Neural progenitor cell (in vitro differentiated cells): ENCODE measurements at regions not wholly inside any gene's neighbourhood (a gene's known extent, or its start where the extent isn't known, plus 50 kb on each side); places are given as distances from the start of the nearest gene placed in this dataset.

Source experiments
- DNase-seq: peaks from one replicate; pipeline ENCODE4 v3.0.0-alpha.2; 2016; ENCODE audit warnings: low spot score
- H2AFZ ChIP-seq: fragments of 200-600 bp; sonication (generic); replicated peaks from 2 replicates; pipeline ENCODE4 v1.6.1; 2016; ENCODE audit warnings: antibody characterized with exemption
- H3F3A ChIP-seq: fragments of 200-600 bp; sonication (generic); 2 replicates; pipeline ENCODE4 v1.6.1; 2016; ENCODE audit warnings: antibody characterized with exemption, low read depth
- H3K27ac ChIP-seq: fragments of 200-600 bp; sonication (generic); 2 replicates; pipeline ENCODE4 v1.5.1; 2016; ENCODE audit warnings: mild to moderate bottlenecking
- H3K27me3 ChIP-seq: fragments of 200-600 bp; sonication (generic); 2 replicates; pipeline ENCODE4 v1.6.1; 2016; ENCODE audit warnings: mild to moderate bottlenecking, moderate library complexity
- H3K36me3 ChIP-seq: fragments of 200-600 bp; sonication (generic); 2 replicates; pipeline ENCODE4 v1.5.1; 2016
- H3K4me1 ChIP-seq: fragments of 200-600 bp; sonication (generic); 2 replicates; pipeline ENCODE4 v1.6.1; 2016; ENCODE audit warnings: mixed run types
- H3K4me2 ChIP-seq: fragments of 200-600 bp; sonication (generic); 2 replicates; pipeline ENCODE4 v1.6.1; 2016
- H3K4me3 ChIP-seq: fragments of 200-600 bp; sonication (generic); 2 replicates; pipeline ENCODE4 v1.5.1; 2016
- H3K79me2 ChIP-seq: fragments of 200-600 bp; sonication (generic); 2 replicates; pipeline ENCODE4 v1.6.1; 2016; ENCODE audit warnings: low read depth
- H3K9ac ChIP-seq: fragments of 200-600 bp; sonication (generic); 2 replicates; pipeline ENCODE4 v1.6.1; 2016
- H3K9me3 ChIP-seq: fragments of 200-600 bp; sonication (generic); 2 replicates; pipeline ENCODE4 v1.5.1; 2016; ENCODE audit warnings: low read depth
- H4K20me1 ChIP-seq: fragments of 200-600 bp; sonication (generic); 2 replicates; pipeline ENCODE4 v1.6.1; 2016; ENCODE audit warnings: low read depth
- H3K27ac Mint-ChIP-seq: 3 replicates; pipeline ENCODE4 v1.8.0; 2021; ENCODE audit warnings: mixed read lengths
- H3K27me3 Mint-ChIP-seq: 2 replicates; pipeline ENCODE4 v1.8.0; 2022; ENCODE audit warnings: low read depth, mild to moderate bottlenecking, inconsistent platforms, moderate library complexity, mixed read lengths; ENCODE audit not compliant: insufficient read depth
- H3K36me3 Mint-ChIP-seq: 3 replicates; pipeline ENCODE4 v1.8.0; 2021; ENCODE audit warnings: mixed read lengths
- H3K4me1 Mint-ChIP-seq: 3 replicates; pipeline ENCODE4 v1.8.0; 2021; ENCODE audit warnings: mixed read lengths
- H3K4me3 Mint-ChIP-seq: 3 replicates; pipeline ENCODE4 v1.8.0; 2021; ENCODE audit warnings: mild to moderate bottlenecking, moderate library complexity, mixed read lengths
- H3K9me3 Mint-ChIP-seq: 3 replicates; pipeline ENCODE4 v1.8.0; 2020; ENCODE audit warnings: mixed read lengths
- EZH2 ChIP-seq: fragments of 200-600 bp; sonication (generic); IDR thresholded peaks from 2 replicates; pipeline ENCODE4 v1.6.1; 2017; ENCODE audit warnings: antibody characterized with exemption, mild to moderate bottlenecking, moderate library complexity
- EZH2phosphoT487 ChIP-seq: fragments of 200-600 bp; sonication (generic); IDR thresholded peaks from 2 replicates; pipeline ENCODE4 v1.6.1; 2017; ENCODE audit warnings: antibody characterized with exemption
- TF ChIP-seq, protein P1 (sequence below): fragments of 200-600 bp; sonication (generic); IDR thresholded peaks from 2 replicates; pipeline ENCODE4 v1.5.1; 2017; ENCODE audit warnings: antibody characterized with exemption, mild to moderate bottlenecking

DNA sequence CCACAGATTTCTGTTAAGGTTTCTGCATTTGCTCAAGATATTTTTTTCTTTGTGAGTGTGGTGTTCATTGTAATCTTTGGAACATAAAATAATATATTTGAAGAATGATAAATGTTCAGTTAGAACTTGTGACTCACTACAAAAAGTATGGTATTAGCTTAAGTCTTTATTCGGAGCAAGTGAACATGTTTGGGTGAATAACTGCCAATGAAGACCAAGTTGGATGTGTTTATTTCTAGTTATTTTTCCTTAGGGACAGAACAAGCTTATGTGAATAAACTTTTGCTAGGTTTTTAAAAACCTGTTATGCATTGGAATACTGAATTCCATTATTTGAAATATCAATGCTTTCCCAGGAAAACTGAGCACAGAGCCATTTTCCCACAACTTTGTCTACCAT lies 418.6 kb downstream of the SLCO4C1 start:
- H3K27ac Mint-ChIP-seq = no peak overlapping the region
- TF ChIP-seq, protein P1, sequence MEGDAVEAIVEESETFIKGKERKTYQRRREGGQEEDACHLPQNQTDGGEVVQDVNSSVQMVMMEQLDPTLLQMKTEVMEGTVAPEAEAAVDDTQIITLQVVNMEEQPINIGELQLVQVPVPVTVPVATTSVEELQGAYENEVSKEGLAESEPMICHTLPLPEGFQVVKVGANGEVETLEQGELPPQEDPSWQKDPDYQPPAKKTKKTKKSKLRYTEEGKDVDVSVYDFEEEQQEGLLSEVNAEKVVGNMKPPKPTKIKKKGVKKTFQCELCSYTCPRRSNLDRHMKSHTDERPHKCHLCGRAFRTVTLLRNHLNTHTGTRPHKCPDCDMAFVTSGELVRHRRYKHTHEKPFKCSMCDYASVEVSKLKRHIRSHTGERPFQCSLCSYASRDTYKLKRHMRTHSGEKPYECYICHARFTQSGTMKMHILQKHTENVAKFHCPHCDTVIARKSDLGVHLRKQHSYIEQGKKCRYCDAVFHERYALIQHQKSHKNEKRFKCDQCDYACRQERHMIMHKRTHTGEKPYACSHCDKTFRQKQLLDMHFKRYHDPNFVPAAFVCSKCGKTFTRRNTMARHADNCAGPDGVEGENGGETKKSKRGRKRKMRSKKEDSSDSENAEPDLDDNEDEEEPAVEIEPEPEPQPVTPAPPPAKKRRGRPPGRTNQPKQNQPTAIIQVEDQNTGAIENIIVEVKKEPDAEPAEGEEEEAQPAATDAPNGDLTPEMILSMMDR = no peak
- no peak for TF ChIP-seq EZH2phosphoT487
- peaks cover 9% of the 10 kb centered on the region for H3K4me1 Mint-ChIP-seq
- H3K4me1 ChIP-seq = no peaks in the 10 kb centered on the region
- no peak overlapping the region for H2AFZ ChIP-seq
- no peaks in the 10 kb centered on the region for H3K79me2 ChIP-seq
- H4K20me1 ChIP-seq = no peaks in the 10 kb centered on the region
- no peaks in the 10 kb centered on the region for H3K9me3 Mint-ChIP-seq
- H3K9me3 ChIP-seq = no peaks in the 10 kb centered on the region
- H3K36me3 Mint-ChIP-seq = no peaks in the 10 kb centered on the region
- H3K27me3 ChIP-seq = no peaks in the 10 kb centered on the region
- no peak overlapping the region for H3K27ac ChIP-seq
- no peak overlapping the region for H3K4me3 ChIP-seq
- no peaks in the 10 kb centered on the region for H3F3A ChIP-seq
- DNase-seq = no peak
- no peak overlapping the region for H3K4me3 Mint-ChIP-seq
- H3K27me3 Mint-ChIP-seq = no peaks in the 10 kb centered on the region
- no peaks in the 10 kb centered on the region for H3K36me3 ChIP-seq
- no peak overlapping the region for H3K4me2 ChIP-seq
- no peak overlapping the region for H3K9ac ChIP-seq

DNA sequence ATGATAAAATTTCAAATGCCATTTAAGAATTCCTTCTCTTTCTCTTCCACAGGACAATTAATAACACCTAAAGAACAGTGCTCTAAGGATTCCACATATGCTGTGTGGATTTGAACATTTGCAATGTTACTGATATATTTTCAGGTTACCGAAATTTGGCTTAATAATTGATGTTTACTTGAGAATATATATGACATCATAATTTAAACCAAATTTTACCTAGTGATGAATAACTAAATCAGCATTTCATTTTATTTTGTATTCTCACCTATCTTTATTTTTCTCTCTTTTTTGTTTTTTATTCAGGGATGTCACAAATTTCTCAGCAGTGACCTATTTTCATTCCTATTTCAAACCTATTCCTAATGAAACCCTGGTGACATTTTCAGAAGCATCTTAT lies 429.6 kb downstream of the SLCO4C1 start:
- no peak for DNase-seq

DNA sequence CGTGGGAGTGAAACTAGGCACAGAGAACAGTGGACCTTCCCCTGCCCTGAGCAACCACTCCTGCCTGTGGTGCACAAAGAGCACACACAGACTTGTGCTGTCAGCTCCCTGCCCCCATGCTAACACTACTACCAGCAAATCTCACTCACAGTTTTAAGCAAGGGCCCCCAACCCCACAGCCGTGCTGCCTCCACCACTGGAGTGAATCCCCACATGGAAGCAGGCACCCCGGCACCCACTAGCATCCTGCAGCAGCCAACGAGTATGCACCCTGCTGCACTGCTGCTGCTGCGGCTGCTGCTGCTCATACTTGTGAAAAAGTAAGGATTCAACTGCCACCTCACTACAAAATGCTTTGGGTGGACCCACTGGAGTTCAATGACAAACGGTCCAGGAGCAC lies 435.5 kb downstream of the SLCO4C1 start:
- Mint-ChIP-seq H3K36me3 (no peaks in the 10 kb centered on the region), H3K4me1 (no peaks in the 10 kb centered on the region), H3K4me3 (no peak overlapping the region), H3K9me3 (no peaks in the 10 kb centered on the region), H3K27me3 (no peaks in the 10 kb centered on the region), H3K27ac (no peak overlapping the region)
- Histone ChIP-seq H2AFZ (no peak overlapping the region), H3K9me3 (no peaks in the 10 kb centered on the region), H4K20me1 (no peaks in the 10 kb centered on the region), H3K4me2 (no peak overlapping the region), H3F3A (no peaks in the 10 kb centered on the region), H3K27ac (no peak overlapping the region), H3K4me3 (no peak overlapping the region), H3K4me1 (no peaks in the 10 kb centered on the region), H3K79me2 (no peaks in the 10 kb centered on the region), H3K9ac (no peak overlapping the region), H3K27me3 (no peaks in the 10 kb centered on the region), H3K36me3 (no peaks in the 10 kb centered on the region)
- no peak for DNase-seq
- TF ChIP-seq EZH2phosphoT487 (no peak), EZH2 (no peak)
- TF ChIP-seq, protein P1 = no peak

More for the DNA sequence above, 429.6 kb downstream of the SLCO4C1 start:
- TF ChIP-seq EZH2 (no peak), EZH2phosphoT487 (no peak)
- TF ChIP-seq, protein P1 = no peak
- Mint-ChIP-seq H3K27ac (no peak overlapping the region), H3K9me3 (no peaks in the 10 kb centered on the region), H3K4me3 (no peak overlapping the region), H3K36me3 (no peaks in the 10 kb centered on the region), H3K4me1 (no peaks in the 10 kb centered on the region), H3K27me3 (no peaks in the 10 kb centered on the region)
- Histone ChIP-seq H3K4me3 (no peak overlapping the region), H2AFZ (no peak overlapping the region), H3K4me2 (no peak overlapping the region), H3K4me1 (no peaks in the 10 kb centered on the region), H3K36me3 (no peaks in the 10 kb centered on the region), H3K27ac (no peak overlapping the region), H3K27me3 (no peaks in the 10 kb centered on the region), H3K9ac (no peak overlapping the region), H4K20me1 (no peaks in the 10 kb centered on the region), H3F3A (no peaks in the 10 kb centered on the region), H3K79me2 (no peaks in the 10 kb centered on the region), H3K9me3 (no peaks in the 10 kb centered on the region)

DNA sequence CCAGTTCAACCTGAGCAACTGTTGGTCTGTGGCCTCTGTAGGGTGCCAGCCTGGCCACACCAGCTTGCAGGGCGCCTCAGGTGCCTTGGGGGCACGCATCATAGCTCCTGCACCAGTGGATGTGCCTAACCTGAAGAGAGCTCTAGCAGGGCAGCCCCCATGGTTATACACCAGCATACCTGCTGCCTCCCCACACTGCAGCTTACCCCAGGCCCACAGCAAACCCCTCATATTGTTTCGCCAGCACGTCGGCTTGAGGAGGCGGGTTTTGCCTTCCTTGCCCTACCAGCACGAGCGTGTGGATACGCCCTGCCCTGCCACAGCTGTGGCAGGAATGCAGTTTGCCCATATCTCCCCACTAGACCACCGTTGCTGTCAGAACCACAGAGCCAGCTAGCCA lies 435.9 kb downstream of the SLCO4C1 start:
- Histone ChIP-seq H3K27me3 (no peaks in the 10 kb centered on the region), H3K9ac (no peak overlapping the region), H2AFZ (no peak overlapping the region), H3K9me3 (no peaks in the 10 kb centered on the region), H3K27ac (no peak overlapping the region), H3K4me3 (no peak overlapping the region), H3K4me2 (no peak overlapping the region), H3K36me3 (no peaks in the 10 kb centered on the region), H3K79me2 (no peaks in the 10 kb centered on the region), H4K20me1 (no peaks in the 10 kb centered on the region), H3K4me1 (no peaks in the 10 kb centered on the region), H3F3A (no peaks in the 10 kb centered on the region)
- Mint-ChIP-seq H3K36me3 (no peaks in the 10 kb centered on the region), H3K4me3 (no peak overlapping the region), H3K4me1 (no peaks in the 10 kb centered on the region), H3K27me3 (no peaks in the 10 kb centered on the region), H3K27ac (no peak overlapping the region), H3K9me3 (no peaks in the 10 kb centered on the region)
- no peak for DNase-seq
- TF ChIP-seq EZH2phosphoT487 = no peak
- no peak for TF ChIP-seq EZH2
- TF ChIP-seq, protein P1 = no peak
